Large intestine (tissue), 3 donors: ENCODE measurements at regions not wholly inside any gene's neighbourhood (a gene's known extent, or its start where the extent isn't known, plus 50 kb on each side); places are given as distances from the start of the nearest gene placed in this dataset.

Experiments used
- DNase-seq, 2 donors: peaks; one replicate each; pipeline versions ENCODE4 v3.0.0 to v3.0.0-alpha.2; 2013
- H3K27ac ChIP-seq: one replicate; pipeline ENCODE4 v1.5.1; 2013; ENCODE audit warnings: low read length
- H3K27me3 ChIP-seq: 2 replicates; pipeline ENCODE4 v1.6.1; 2013; ENCODE audit warnings: low read length; ENCODE audit not compliant: control insufficient read depth, insufficient read depth
- H3K36me3 ChIP-seq: 2 replicates; pipeline ENCODE4 v1.6.1; 2013; ENCODE audit warnings: low read length; ENCODE audit not compliant: control insufficient read depth, insufficient read depth
- H3K4me1 ChIP-seq: one replicate; pipeline ENCODE4 v1.6.1; 2013; ENCODE audit warnings: low read length; ENCODE audit not compliant: control insufficient read depth, insufficient read depth
- H3K4me3 ChIP-seq: one replicate; pipeline ENCODE4 v1.5.1; 2013; ENCODE audit warnings: low read length
- H3K9me3 ChIP-seq: one replicate; pipeline ENCODE4 v1.6.1; 2013; ENCODE audit warnings: mild to moderate bottlenecking, low read depth, low read length, moderate library complexity; ENCODE audit not compliant: control insufficient read depth
- WGBS: methylation state at CpG from one replicate; pipeline ENCODE4 v1.1.5; 2013; ENCODE audit warnings: low lambda C conversion rate; ENCODE audit not compliant: insufficient coverage; 5-methylcytosine and 5-hydroxymethylcytosine counted together

- Histone ChIP-seq H3K27me3 (no peaks in the 10 kb centered on the region), H3K36me3 (no peaks in the 10 kb centered on the region), H3K9me3 (no peaks in the 10 kb centered on the region), H3K27ac (no peak overlapping the region), H3K4me1 (no peaks in the 10 kb centered on the region), H3K4me3 (no peak overlapping the region)
- no peak for DNase-seq
- WGBS = 89% methylated on average over 1 of the region's 4 CpGs
These were observed 192.2 kb upstream of the SGK1 start for GRCh38 chr6:134510142-134510541.

GRCh38 chr6:134508862-134509498, 191.1 kb upstream of the SGK1 start:
- H3K27ac ChIP-seq = no peak overlapping the region
- no peak for DNase-seq
- no peaks in the 10 kb centered on the region for H3K36me3 ChIP-seq
- no peaks in the 10 kb centered on the region for H3K27me3 ChIP-seq
- 96% methylated on average over 3 of the region's 7 CpGs for WGBS
- H3K9me3 ChIP-seq = no peaks in the 10 kb centered on the region
- no peaks in the 10 kb centered on the region for H3K4me1 ChIP-seq
- no peak overlapping the region for H3K4me3 ChIP-seq

GRCh38 chr6:134506162-134506561, 188.2 kb upstream of the SGK1 start:
- Histone ChIP-seq H3K27me3 (no peaks in the 10 kb centered on the region), H3K9me3 (no peaks in the 10 kb centered on the region), H3K4me3 (no peak overlapping the region), H3K4me1 (peaks cover 23% of the 10 kb centered on the region), H3K27ac (no peak overlapping the region), H3K36me3 (no peaks in the 10 kb centered on the region)
- WGBS = no CpG with 5 or more reads among the region's 4 CpGs
- no peak for DNase-seq

DNA sequence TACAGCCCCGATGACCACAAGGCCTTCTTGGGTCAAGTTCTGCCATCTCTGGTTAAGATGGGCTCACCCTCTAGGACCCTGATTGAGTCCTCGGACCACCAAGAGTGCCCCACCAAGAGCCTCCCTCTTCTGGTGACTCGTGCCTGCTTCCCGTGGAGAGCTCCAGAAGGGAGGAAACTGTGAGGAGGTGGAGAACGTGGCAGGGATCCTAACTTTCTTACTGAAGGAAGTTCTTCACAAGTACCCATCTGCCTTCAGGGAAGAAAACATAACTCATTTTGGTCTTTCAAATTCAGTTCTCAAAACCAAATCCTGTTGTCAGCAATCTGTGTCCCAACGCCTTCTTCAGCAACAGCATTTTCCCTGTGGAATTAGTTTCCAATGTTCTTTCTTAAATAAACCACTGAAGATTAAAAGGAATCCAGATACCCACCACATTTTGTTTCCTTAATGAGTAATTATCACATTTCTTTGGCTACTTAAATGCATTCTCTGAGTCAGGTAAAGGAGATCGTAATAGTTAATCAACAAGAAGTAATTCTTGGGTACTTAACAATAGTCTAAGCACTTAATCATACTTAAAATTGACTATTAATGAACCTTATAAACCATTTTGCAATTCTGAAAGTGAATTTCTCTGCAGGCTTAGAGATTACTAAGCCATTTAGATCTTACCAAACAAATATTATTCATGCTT, 185.8 kb upstream of the SGK1 start:
- Histone ChIP-seq H3K4me3 (no peak overlapping the region), H3K36me3 (no peaks in the 10 kb centered on the region), H3K27ac (peak overlapping the region; percentile 84), H3K27me3 (no peaks in the 10 kb centered on the region), H3K9me3 (no peaks in the 10 kb centered on the region), H3K4me1 (peaks cover 25% of the 10 kb centered on the region)
- 80% methylated on average over 2 of the region's 7 CpGs for WGBS
- peak in 1 of 2 donors; percentile 29 for DNase-seq

DNA sequence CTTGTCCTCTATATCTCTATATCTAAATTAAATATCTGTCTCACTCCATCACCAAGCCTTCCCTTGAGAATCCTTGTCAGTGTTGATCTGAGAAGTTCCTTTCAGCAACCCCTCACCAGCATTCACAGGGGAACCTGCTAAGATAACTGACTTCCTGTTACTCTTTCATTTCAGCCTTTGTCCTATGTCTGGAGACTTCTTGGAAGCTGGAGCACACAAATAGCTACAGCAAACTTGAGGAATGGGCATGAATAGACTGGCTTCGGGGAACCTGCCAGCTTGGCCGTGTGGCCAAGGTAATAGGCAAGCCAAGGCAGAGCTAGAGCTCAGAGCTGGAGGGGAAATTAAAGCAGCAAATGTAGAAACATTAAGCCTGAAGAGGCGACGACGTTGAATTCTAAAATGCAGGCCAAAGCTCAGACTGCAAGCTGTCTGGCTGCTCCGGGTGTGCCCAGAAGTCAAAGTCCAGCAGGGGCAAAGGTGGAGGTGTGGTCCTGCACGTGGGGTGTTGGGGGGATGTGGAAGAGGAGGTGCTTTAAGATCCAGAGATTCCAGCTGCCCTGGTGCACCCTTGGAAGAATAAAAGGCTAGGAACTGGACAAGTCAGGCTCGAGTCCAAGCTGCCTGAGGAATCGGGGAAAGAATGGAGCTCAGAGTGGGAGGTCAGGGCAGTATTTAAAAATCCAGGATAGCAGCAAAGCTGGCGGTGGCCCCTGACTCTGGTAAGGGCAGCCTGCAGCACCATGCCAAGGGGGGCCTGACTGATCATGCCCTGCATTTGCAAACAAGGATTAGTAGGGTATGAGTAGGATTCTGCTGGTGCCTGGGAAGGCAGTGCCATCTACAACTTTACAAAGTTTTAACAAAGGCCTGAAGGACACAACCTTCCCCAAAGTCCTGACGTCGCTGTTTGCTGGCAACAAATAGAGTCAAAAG, 185.0 kb upstream of the SGK1 start:
- Histone ChIP-seq H3K4me3 (no peak overlapping the region), H3K27ac (peak overlapping the region; percentile 84), H3K4me1 (peaks cover 25% of the 10 kb centered on the region), H3K36me3 (no peaks in the 10 kb centered on the region), H3K27me3 (no peaks in the 10 kb centered on the region), H3K9me3 (no peaks in the 10 kb centered on the region)
- DNase-seq = peak; percentile 93 to 97
- WGBS = no CpG with 5 or more reads among the region's 12 CpGs

DNA sequence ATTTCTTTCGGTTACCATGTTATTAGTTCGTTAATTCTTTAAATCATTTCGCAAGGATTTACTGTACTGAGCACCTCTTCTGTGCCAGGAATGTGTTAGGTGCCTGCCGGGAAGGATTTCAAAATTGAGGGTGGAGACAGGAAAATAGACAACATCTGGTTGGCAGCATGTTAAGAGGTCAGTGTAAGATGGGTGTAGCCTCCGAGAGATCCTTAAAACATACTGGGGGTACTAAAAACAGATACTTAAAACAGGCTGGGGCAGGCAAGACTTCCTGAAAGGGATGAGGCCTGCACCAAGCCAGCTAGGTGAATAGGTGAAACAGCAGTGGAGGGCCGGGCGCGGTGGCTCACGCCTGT, 178.0 kb upstream of the SGK1 start:
- Histone ChIP-seq H3K4me1 (no peaks in the 10 kb centered on the region), H3K36me3 (no peaks in the 10 kb centered on the region), H3K27me3 (no peaks in the 10 kb centered on the region), H3K4me3 (no peak overlapping the region), H3K9me3 (no peaks in the 10 kb centered on the region), H3K27ac (no peak overlapping the region)
- no CpG with 5 or more reads among the region's 9 CpGs for WGBS
- no peak for DNase-seq

DNA sequence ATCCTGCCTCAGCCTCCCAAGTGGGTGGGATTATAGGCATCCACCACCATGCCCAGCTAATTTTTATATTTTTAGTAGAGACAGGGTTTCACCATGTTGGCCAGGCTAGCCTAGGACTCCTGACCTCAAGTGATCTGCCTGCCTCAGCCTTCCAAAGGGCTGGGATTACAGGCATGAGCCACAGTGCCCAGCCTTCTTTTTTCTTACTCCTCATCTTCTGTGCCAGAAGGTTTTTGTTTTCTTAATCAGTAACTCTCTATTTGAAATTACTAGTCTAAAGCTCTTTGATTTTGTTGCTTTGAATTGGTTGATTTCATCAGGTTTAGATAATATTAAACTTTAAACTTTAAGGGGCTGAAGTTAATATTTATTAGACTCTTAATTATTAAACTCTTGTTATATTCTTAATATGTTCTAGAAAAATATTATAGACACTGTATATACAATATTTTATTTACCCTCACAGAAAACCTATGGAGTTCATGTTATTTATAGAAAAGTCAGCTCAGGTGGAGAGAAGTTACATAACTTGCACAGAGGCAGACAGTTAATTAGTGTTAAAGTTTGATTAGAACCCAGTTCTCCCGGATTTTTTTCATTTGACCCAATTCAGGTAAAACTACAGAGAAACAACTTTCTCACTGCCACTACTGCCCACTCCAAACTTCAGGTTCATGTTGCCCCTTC, 177.4 kb upstream of the SGK1 start:
- no peak overlapping the region for H3K4me3 ChIP-seq
- H3K27ac ChIP-seq = no peak overlapping the region
- no peak for DNase-seq

GRCh38 chr6:134493789-134494188, 175.9 kb upstream of the SGK1 start:
- Histone ChIP-seq H3K9me3 (no peaks in the 10 kb centered on the region), H3K27ac (no peak overlapping the region), H3K36me3 (no peaks in the 10 kb centered on the region), H3K4me3 (no peak overlapping the region), H3K27me3 (no peaks in the 10 kb centered on the region), H3K4me1 (no peaks in the 10 kb centered on the region)
- no peak for DNase-seq
- WGBS = 94% methylated on average over 2 of the region's 3 CpGs

More for the DNA sequence above, 177.4 kb upstream of the SGK1 start:
- Histone ChIP-seq H3K27me3 (no peaks in the 10 kb centered on the region), H3K9me3 (no peaks in the 10 kb centered on the region), H3K36me3 (no peaks in the 10 kb centered on the region), H3K4me1 (no peaks in the 10 kb centered on the region)
- no CpG with 5 or more reads among the region's 1 CpG for WGBS

GRCh38 chr6:134491477-134491876, 173.6 kb upstream of the SGK1 start:
- H3K4me3 ChIP-seq = no peak overlapping the region
- no peaks in the 10 kb centered on the region for H3K27me3 ChIP-seq
- no peaks in the 10 kb centered on the region for H3K9me3 ChIP-seq
- no peaks in the 10 kb centered on the region for H3K4me1 ChIP-seq
- no CpG with 5 or more reads among the region's 2 CpGs for WGBS
- no peaks in the 10 kb centered on the region for H3K36me3 ChIP-seq
- H3K27ac ChIP-seq = no peak overlapping the region
- no peak for DNase-seq
